Pancreas (tissue), 10 donors: ENCODE measurements at regions not wholly inside any gene's neighbourhood (a gene's known extent, or its start where the extent isn't known, plus 50 kb on each side); places are given as distances from the start of the nearest gene placed in this dataset.

ENCODE experiments used
- ATAC-seq, 4 donors: fragments of 200-7000 bp; cut with Tn5 transposase; one replicate each; pipeline versions ENCODE4 v1.8.0 to v1.9.1; 2020; ENCODE audit warnings: mild to moderate bottlenecking in 4 of 4, moderate library complexity in 4 of 4
- DNase-seq, 6 donors: peaks; one replicate each; pipeline ENCODE4 v3.0.0-alpha.2; 2020
- FAIRE-seq: peaks from 2 replicates; lab custom pipeline; 2012; peaks lifted over from hg19 to GRCh38; lab: Jason Lieb, UNC
- H3K27ac ChIP-seq, 4 donors: fragments of 200-600 bp; sonication (generic); 1 replicate in 3 of 4; 2 replicates in 1 of 4; pipeline versions ENCODE4 v1.5.0 to v1.8.0; 2020
- H3K27me3 ChIP-seq, 4 donors: fragments of 200-600 bp; one replicate each; pipeline ENCODE4 v1.8.0; 2021
- H3K36me3 ChIP-seq, 3 donors: fragments of 200-600 bp; sonication (generic) in 1 of 3; one replicate each; pipeline versions ENCODE4 v1.5.0 to v1.8.0; 2020 to 2021
- H3K4me1 ChIP-seq, 3 donors: fragments of 200-600 bp; one replicate each; pipeline ENCODE4 v1.8.0; 2021
- H3K4me3 ChIP-seq, 4 donors: fragments of 200-600 bp; sonication (generic) in 2 of 4; one replicate each; pipeline versions ENCODE4 v1.5.0 to v1.8.0; 2020 to 2021
- H3K9me3 ChIP-seq, 4 donors: fragments of 200-600 bp; one replicate each; pipeline ENCODE4 v1.8.0; 2021
- WGBS, 2 donors: extraction: QIAGEN DNeasy Blood & Tissue Kit; methylation state at CpG; one replicate each; pipeline ENCODE4 v1.1.7; 2013; 5-methylcytosine and 5-hydroxymethylcytosine counted together
- intact Hi-C, 3 donors: fragments of 100-400 bp; cut with DNase I; formaldehyde crosslinking; loops; one replicate each; pipeline versions ENCODE4 v1.11.1 to v1.14.2; 2022
- TF ChIP-seq, protein P1 (sequence below), 4 donors: fragments of 200-600 bp; sonication (generic) in 3 of 4; IDR thresholded peaks; one replicate each; pipeline versions ENCODE4 v1.5.0 to v1.8.0; 2021; ENCODE audit warnings: antibody characterized with exemption in 4 of 4
- donor health status: healthy with polysubstance abuse.
- donor health status: DM: no; HTN: no; CAD: no; lungs with moderate emphysema.
- donor health status: DM: no; HTN: no; CAD: no.
- donor health status: control.
- donor health status: control.
- donor health status: Bipolar disorder and iron deficiency.
- donor health status: DM: yes; HTN: yes; CAD: no.
- donor health status: DM: no; HTN: no; CAD: no.
- donor health status: DM: no; HTN: no; CAD: no.
- donor health status: DM: yes; HTN: yes; CAD: no.

DNA sequence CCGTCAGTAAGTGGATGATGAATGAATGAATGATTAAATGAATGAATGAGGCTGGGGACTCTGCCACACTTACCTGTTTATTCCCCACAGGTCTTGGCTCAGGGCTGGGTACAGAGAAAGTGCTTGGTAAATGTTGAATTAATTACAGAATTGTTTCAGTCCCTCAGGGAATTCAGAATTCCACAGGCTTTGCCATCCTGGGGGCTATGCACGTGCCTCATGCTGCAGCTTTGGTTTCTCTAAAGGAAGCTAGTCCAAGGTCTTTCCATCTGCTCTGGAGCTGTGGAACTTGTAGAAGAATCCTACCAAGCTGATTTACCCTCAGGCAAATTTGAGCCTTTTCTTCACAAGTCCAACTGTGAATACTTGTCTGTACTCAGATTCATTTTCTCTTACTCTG, 376.8 kb upstream of the AJAP1 start:
- DNase-seq: no peak
- H3K27ac ChIP-seq: no peak overlapping the region
- 45 to 51% methylated on average over 2 of the region's 2 CpGs for WGBS, 2 donors
- no peak for ATAC-seq
- no peak for FAIRE-seq
- H3K9me3 ChIP-seq: no peaks in the 10 kb centered on the region
- no peaks in the 10 kb centered on the region for H3K36me3 ChIP-seq
- H3K27me3 ChIP-seq: peaks cover 0 to 5% (median 0%) of the 10 kb centered on the region in 4 donors
- no peaks in the 10 kb centered on the region for H3K4me1 ChIP-seq
- no peak overlapping the region for H3K4me3 ChIP-seq
- TF ChIP-seq, protein P1, sequence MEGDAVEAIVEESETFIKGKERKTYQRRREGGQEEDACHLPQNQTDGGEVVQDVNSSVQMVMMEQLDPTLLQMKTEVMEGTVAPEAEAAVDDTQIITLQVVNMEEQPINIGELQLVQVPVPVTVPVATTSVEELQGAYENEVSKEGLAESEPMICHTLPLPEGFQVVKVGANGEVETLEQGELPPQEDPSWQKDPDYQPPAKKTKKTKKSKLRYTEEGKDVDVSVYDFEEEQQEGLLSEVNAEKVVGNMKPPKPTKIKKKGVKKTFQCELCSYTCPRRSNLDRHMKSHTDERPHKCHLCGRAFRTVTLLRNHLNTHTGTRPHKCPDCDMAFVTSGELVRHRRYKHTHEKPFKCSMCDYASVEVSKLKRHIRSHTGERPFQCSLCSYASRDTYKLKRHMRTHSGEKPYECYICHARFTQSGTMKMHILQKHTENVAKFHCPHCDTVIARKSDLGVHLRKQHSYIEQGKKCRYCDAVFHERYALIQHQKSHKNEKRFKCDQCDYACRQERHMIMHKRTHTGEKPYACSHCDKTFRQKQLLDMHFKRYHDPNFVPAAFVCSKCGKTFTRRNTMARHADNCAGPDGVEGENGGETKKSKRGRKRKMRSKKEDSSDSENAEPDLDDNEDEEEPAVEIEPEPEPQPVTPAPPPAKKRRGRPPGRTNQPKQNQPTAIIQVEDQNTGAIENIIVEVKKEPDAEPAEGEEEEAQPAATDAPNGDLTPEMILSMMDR (IDR thresholded peaks at IDR 0.05): no peak
- intact Hi-C loops: no loop called here

DNA sequence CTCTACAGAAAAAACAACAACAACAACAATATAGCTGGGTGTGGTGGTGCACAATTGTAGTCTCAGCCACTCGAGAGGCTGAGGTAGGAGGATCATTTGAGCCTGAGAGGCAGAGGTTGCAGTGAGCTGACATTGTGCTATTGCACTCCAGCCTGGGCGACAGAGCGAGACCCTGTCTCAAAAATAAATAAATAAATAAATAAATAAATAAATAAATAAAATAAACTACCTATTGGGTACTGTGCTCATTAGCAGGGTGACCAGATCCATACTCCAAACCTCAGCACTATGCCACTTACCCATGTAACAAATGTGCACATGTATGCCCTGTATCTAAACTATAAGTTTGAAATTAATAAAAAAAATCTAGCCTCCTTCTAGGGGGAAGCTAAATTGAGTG, 369.4 kb upstream of the AJAP1 start:
- Histone ChIP-seq H3K27me3 (no peaks in the 10 kb centered on the region), H3K9me3 (no peaks in the 10 kb centered on the region), H3K27ac (no peak overlapping the region), H3K4me3 (no peak overlapping the region), H3K4me1 (no peaks in the 10 kb centered on the region), H3K36me3 (no peaks in the 10 kb centered on the region)
- 65 to 70% methylated on average over 3 of the region's 3 CpGs for WGBS, 2 donors
- no peak for FAIRE-seq
- TF ChIP-seq, protein P1 (IDR thresholded peaks at IDR 0.05): no peak
- no peak for DNase-seq
- intact Hi-C loops: no loop called here
- ATAC-seq: no peak

- 54 to 70% methylated on average over 8 of the region's 8 CpGs for WGBS, 2 donors
- H3K4me3 ChIP-seq: no peak overlapping the region
- DNase-seq (no peak), ATAC-seq (no peak), FAIRE-seq (no peak)
- H3K4me1 ChIP-seq: no peaks in the 10 kb centered on the region
- intact Hi-C loops: no loop called here
- H3K36me3 ChIP-seq: no peaks in the 10 kb centered on the region
- H3K27me3 ChIP-seq: no peaks in the 10 kb centered on the region
- TF ChIP-seq, protein P1 (IDR thresholded peaks at IDR 0.05): no peak
- no peaks in the 10 kb centered on the region for H3K9me3 ChIP-seq
- H3K27ac ChIP-seq: no peak overlapping the region
Measured at GRCh38 chr1:4292861-4293260, 361.5 kb upstream of the AJAP1 start.

DNA sequence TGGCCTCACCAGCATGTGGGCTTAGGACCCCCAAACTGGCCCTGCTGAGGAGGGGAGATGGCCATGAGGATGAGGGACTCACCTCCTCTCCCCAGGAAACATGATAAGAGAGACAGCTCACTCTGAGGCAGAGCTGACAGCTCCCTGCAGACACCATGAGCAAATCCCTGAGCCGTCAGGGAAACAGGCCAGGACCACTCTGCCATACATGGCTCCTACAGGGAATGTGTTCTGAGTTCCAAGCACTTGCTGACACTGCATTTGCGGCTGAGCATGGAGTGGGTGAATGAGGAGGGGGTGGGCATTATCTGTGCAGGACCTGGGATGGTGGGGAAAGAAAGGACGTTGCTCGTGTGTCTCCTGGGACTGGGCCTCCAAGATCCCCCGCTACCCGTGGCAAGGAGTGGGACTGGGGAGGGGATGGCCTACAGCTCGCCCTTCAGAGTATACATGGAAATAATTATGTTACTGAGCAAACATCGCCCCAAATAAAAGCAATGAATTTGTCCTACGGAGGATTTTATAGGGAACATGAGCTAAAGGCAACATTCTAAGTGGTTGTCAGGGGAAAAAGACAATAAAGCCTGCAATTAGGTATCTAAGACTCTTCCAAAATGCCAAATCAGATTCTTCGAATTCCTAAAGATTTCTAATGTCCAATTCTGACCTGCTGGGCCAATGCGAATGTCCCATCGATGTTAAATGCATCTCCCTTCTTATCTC, 355.9 kb upstream of the AJAP1 start:
- WGBS, 2 donors: 59 to 77% methylated on average over 12 of the region's 12 CpGs
- TF ChIP-seq, protein P1 (IDR thresholded peaks at IDR 0.05): no peak
- ATAC-seq (no peak), DNase-seq (no peak), FAIRE-seq (no peak)
- H3K9me3 ChIP-seq: no peaks in the 10 kb centered on the region
- no peaks in the 10 kb centered on the region for H3K36me3 ChIP-seq
- no peaks in the 10 kb centered on the region for H3K27me3 ChIP-seq
- H3K4me1 ChIP-seq: no peaks in the 10 kb centered on the region
- H3K27ac ChIP-seq: no peak overlapping the region
- intact Hi-C loops: no loop called here
- H3K4me3 ChIP-seq: no peak overlapping the region

GRCh38 chr1:4301007-4301406, 353.4 kb upstream of the AJAP1 start:
- no peaks in the 10 kb centered on the region for H3K9me3 ChIP-seq
- H3K4me1 ChIP-seq: no peaks in the 10 kb centered on the region
- ATAC-seq: no peak
- no peak overlapping the region for H3K27ac ChIP-seq
- H3K4me3 ChIP-seq: no peak overlapping the region
- H3K36me3 ChIP-seq: no peaks in the 10 kb centered on the region
- intact Hi-C loops: no loop called here
- DNase-seq: no peak
- TF ChIP-seq, protein P1 (IDR thresholded peaks at IDR 0.05): no peak
- 25 to 28% methylated on average over 8 of the region's 8 CpGs for WGBS, 2 donors
- H3K27me3 ChIP-seq: no peaks in the 10 kb centered on the region
- FAIRE-seq: no peak
